Caco-2 (cell line): ENCODE measurements at regions not wholly inside any gene's neighbourhood (a gene's known extent, or its start where the extent isn't known, plus 50 kb on each side); places are given as distances from the start of the nearest gene placed in this dataset.

ENCODE experiments used
- BruUV-seq: library from RNA; stranded (reverse); fragments of 400-500 nt; replicated peaks from 2 replicates; lab custom pipeline; 2021; lab: Mats Ljungman, UMichigan
- CTCF ChIA-PET: fragments of 300-600 bp; sonication (Branson Sonifier 250); formaldehyde crosslinking; loops from one replicate; lab custom pipeline; 2022; ENCODE audit warnings: antibody characterized with exemption; lab: Charles Lee
- POLR2A ChIA-PET: fragments of 300-600 bp; sonication (Branson Sonifier 250); formaldehyde crosslinking; loops from one replicate; lab custom pipeline; 2022; ENCODE audit warnings: antibody characterized with exemption; lab: Charles Lee
- DNase-seq, 2 experiments: peaks; one replicate each; pipeline versions ENCODE4 v3.0.0 to v3.0.0-alpha.2; 2020 to 2022
- H3K27me3 ChIP-seq: replicated peaks from 2 replicates; pipeline ENCODE4 v1.6.0; 2011; ENCODE audit warnings: low read length; ENCODE audit not compliant: control insufficient read depth, insufficient read depth
- H3K36me3 ChIP-seq: 2 replicates; pipeline ENCODE4 v1.5.1; 2011; ENCODE audit warnings: low read length; ENCODE audit not compliant: control insufficient read depth, insufficient read depth
- H3K4me1 ChIP-seq: fragments of 250-450 bp; sonication (Bioruptor Pico); 2 replicates; pipeline ENCODE4 v1.5.1; 2020; ENCODE audit warnings: mild to moderate bottlenecking
- H3K4me3 ChIP-seq: 2 replicates; pipeline ENCODE4 v1.5.1; 2011; ENCODE audit warnings: low read depth, mild to moderate bottlenecking, control low read depth, low read length
- H3K9me3 ChIP-seq: fragments of 250-450 bp; sonication (Bioruptor Pico); 2 replicates; pipeline ENCODE4 v1.5.1; 2020; ENCODE audit warnings: mild to moderate bottlenecking, moderate library complexity
- H3K27ac Mint-ChIP-seq: one replicate; pipeline ENCODE4 v1.8.0; 2022; ENCODE audit warnings: mixed read lengths; ENCODE audit not compliant: unreplicated experiment
- H3K27me3 Mint-ChIP-seq: one replicate; pipeline ENCODE4 v1.8.0; 2022; ENCODE audit warnings: mixed read lengths; ENCODE audit not compliant: insufficient read depth, unreplicated experiment
- H3K36me3 Mint-ChIP-seq: one replicate; pipeline ENCODE4 v1.8.0; 2022; ENCODE audit warnings: mild to moderate bottlenecking, mixed read lengths; ENCODE audit not compliant: insufficient read depth, unreplicated experiment
- H3K4me1 Mint-ChIP-seq: one replicate; pipeline ENCODE4 v1.8.0; 2022; ENCODE audit warnings: low read depth, mixed read lengths; ENCODE audit not compliant: unreplicated experiment
- H3K4me3 Mint-ChIP-seq: one replicate; pipeline ENCODE4 v1.8.0; 2022; ENCODE audit warnings: mild to moderate bottlenecking, moderate library complexity, mixed read lengths; ENCODE audit not compliant: unreplicated experiment
- H3K9me3 Mint-ChIP-seq: one replicate; pipeline ENCODE4 v1.8.0; 2022; ENCODE audit warnings: mixed read lengths; ENCODE audit not compliant: unreplicated experiment
- intact Hi-C: fragments of 100-400 bp; cut with micrococcal nuclease; formaldehyde crosslinking; loops from one replicate; pipeline ENCODE4 v1.10.0; 2022; ENCODE audit not compliant: unreplicated experiment
- TF ChIP-seq, protein P1 (sequence below), 2 experiments: fragments of 200-600 bp in 1 of 2; IDR thresholded peaks; 1 replicate in 1 of 2; 2 replicates in 1 of 2; pipeline versions ENCODE4 v1.5.1 to v1.8.0; 2011 to 2022; ENCODE audit warnings: antibody characterized with exemption in 1 of 2, control low read depth in 1 of 2, inconsistent platforms in 1 of 2, low read depth in 1 of 2, low read length in 1 of 2, mild to moderate bottlenecking in 1 of 2, moderate library complexity in 1 of 2; ENCODE audit not compliant: insufficient read depth in 1 of 2, severe bottlenecking in 1 of 2, unreplicated experiment in 1 of 2

DNA sequence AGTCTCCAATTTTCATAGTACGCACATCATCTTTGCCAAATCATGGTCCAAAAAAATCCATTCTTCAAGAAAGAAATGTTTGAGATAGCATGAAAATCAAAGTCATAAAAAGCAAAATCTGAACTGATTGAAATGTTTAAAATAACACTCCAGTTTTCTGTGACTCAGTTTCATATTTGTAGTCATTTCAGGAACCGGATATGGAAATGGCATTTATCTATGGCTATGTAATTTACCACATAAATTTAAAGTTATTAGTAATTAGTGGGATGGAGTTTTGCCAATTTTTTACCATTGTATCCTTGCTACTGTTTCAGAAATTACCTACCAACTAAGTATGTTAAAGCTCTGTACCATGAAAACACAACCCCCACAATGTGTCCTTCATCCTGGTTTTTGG is 456.6 kb upstream of the ACVR2A start:
- no peaks in the 10 kb centered on the region for H3K4me1 Mint-ChIP-seq
- H3K4me3 Mint-ChIP-seq, result no peak overlapping the region
- BruUV-seq, result no TSS peak
- H3K27me3 ChIP-seq, result no peaks in the 10 kb centered on the region
- ChIA-PET CTCF (no interaction called here), POLR2A (no interaction called here)
- H3K4me1 ChIP-seq, result no peaks in the 10 kb centered on the region
- DNase-seq, result no peak
- H3K27me3 Mint-ChIP-seq, result no peaks in the 10 kb centered on the region
- H3K9me3 Mint-ChIP-seq, result no peaks in the 10 kb centered on the region
- intact Hi-C loops, result no loop called here
- H3K36me3 Mint-ChIP-seq, result no peaks in the 10 kb centered on the region
- TF ChIP-seq, protein P1, sequence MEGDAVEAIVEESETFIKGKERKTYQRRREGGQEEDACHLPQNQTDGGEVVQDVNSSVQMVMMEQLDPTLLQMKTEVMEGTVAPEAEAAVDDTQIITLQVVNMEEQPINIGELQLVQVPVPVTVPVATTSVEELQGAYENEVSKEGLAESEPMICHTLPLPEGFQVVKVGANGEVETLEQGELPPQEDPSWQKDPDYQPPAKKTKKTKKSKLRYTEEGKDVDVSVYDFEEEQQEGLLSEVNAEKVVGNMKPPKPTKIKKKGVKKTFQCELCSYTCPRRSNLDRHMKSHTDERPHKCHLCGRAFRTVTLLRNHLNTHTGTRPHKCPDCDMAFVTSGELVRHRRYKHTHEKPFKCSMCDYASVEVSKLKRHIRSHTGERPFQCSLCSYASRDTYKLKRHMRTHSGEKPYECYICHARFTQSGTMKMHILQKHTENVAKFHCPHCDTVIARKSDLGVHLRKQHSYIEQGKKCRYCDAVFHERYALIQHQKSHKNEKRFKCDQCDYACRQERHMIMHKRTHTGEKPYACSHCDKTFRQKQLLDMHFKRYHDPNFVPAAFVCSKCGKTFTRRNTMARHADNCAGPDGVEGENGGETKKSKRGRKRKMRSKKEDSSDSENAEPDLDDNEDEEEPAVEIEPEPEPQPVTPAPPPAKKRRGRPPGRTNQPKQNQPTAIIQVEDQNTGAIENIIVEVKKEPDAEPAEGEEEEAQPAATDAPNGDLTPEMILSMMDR (IDR thresholded peaks at IDR 0.05; ENCODE audit: insufficient read depth in 1 of 2, low read depth in 1 of 2, low read length in 1 of 2, severe bottlenecking in 1 of 2, unreplicated experiment in 1 of 2), result no peak
- no peak overlapping the region for H3K4me3 ChIP-seq
- no peak overlapping the region for H3K27ac Mint-ChIP-seq
- H3K36me3 ChIP-seq, result no peaks in the 10 kb centered on the region
- H3K9me3 ChIP-seq, result no peaks in the 10 kb centered on the region

DNA sequence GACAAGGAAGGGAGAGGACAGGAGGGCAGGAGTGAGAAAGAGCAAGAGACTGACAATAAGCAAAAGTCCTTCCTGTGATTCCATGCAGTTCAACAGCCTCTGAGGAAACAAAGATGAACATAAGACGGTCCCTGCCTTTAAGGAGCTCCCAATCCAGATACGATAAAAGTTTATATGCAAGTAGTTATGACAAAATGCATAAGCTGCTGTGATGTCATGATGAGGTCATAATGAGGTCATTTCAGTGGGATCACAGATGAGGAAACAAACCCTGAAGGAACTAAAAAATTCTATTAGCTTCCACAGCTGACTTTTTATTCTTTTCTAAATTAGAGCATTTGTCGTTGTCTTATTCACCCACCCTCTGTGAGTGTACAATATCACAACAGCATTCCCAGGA is 458.5 kb upstream of the ACVR2A start:
- TF ChIP-seq, protein P1 (IDR thresholded peaks at IDR 0.05; ENCODE audit: insufficient read depth in 1 of 2, low read depth in 1 of 2, low read length in 1 of 2, severe bottlenecking in 1 of 2, unreplicated experiment in 1 of 2), result no peak
- no peak for DNase-seq
- Mint-ChIP-seq H3K4me3 (no peak overlapping the region), H3K36me3 (no peaks in the 10 kb centered on the region), H3K9me3 (no peaks in the 10 kb centered on the region), H3K4me1 (no peaks in the 10 kb centered on the region), H3K27me3 (no peaks in the 10 kb centered on the region), H3K27ac (no peak overlapping the region)
- no peaks in the 10 kb centered on the region for H3K4me1 ChIP-seq
- no peak overlapping the region for H3K4me3 ChIP-seq
- POLR2A ChIA-PET, result no interaction called here
- BruUV-seq, result no TSS peak
- no peaks in the 10 kb centered on the region for H3K9me3 ChIP-seq
- no peaks in the 10 kb centered on the region for H3K27me3 ChIP-seq
- intact Hi-C loops, result no loop called here
- CTCF ChIA-PET, result no interaction called here
- H3K36me3 ChIP-seq, result no peaks in the 10 kb centered on the region

DNA sequence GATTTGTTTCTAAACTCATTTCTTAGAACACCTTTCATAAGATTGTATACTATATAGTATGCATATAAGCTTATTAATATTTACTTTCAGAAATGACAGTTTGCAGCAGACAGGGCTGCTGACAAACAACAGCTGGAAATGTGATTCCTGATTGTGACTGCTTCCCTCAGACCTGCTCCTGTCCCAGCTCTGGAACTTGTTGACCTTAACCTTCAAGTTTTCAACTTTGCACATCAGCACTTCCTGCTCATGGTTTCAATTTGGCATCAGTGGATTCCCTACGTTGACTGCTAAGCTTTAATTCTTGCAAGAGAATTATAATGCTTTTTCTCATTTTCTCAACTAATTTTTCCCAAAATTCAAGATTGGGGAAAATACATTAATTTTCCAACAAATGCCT is 459.2 kb upstream of the ACVR2A start:
- Histone ChIP-seq H3K4me3 (no peak overlapping the region), H3K27me3 (no peaks in the 10 kb centered on the region), H3K36me3 (no peaks in the 10 kb centered on the region), H3K9me3 (no peaks in the 10 kb centered on the region), H3K4me1 (no peaks in the 10 kb centered on the region)
- H3K27me3 Mint-ChIP-seq, result no peaks in the 10 kb centered on the region
- no peak for DNase-seq
- TF ChIP-seq, protein P1 (IDR thresholded peaks at IDR 0.05; ENCODE audit: insufficient read depth in 1 of 2, low read depth in 1 of 2, low read length in 1 of 2, severe bottlenecking in 1 of 2, unreplicated experiment in 1 of 2), result no peak
- no TSS peak for BruUV-seq
- POLR2A ChIA-PET, result no interaction called here
- CTCF ChIA-PET, result no interaction called here
- no peaks in the 10 kb centered on the region for H3K36me3 Mint-ChIP-seq
- no peak overlapping the region for H3K4me3 Mint-ChIP-seq
- H3K27ac Mint-ChIP-seq, result no peak overlapping the region
- intact Hi-C loops, result no loop called here
- no peaks in the 10 kb centered on the region for H3K9me3 Mint-ChIP-seq
- H3K4me1 Mint-ChIP-seq, result no peaks in the 10 kb centered on the region
